NB4 (cell line): ENCODE measurements at regions not wholly inside any gene's neighbourhood (a gene's known extent, or its start where the extent isn't known, plus 50 kb on each side); places are given as distances from the start of the nearest gene placed in this dataset.
"Not testable (repeated sequence)": the region's sequence is repeated elsewhere in the genome, so short reads cannot be mapped to it uniquely, and the experiment has no call there.

Experiments used
- DNase-seq: peaks from one replicate; pipeline ENCODE4 v3.0.0; 2010; ENCODE audit warnings: low read depth
- H3K4me3 ChIP-seq: one replicate; pipeline ENCODE4 v1.5.1; 2011; ENCODE audit warnings: mild to moderate bottlenecking, low read depth, low read length, moderate library complexity
- MYC ChIP-seq: IDR thresholded peaks from 2 replicates; pipeline ENCODE4 v1.6.1; 2011; ENCODE audit warnings: low read depth, low read length
- POLR2A ChIP-seq: IDR thresholded peaks from 2 replicates; pipeline ENCODE4 v1.6.1; 2011; ENCODE audit warnings: mild to moderate bottlenecking; ENCODE audit not compliant: insufficient read length; ENCODE audit errors: extremely low read depth
- TF ChIP-seq, protein P1 (sequence below): IDR thresholded peaks from one replicate; pipeline ENCODE4 v1.5.1; 2012; ENCODE audit warnings: low read depth, low read length
- TF ChIP-seq, protein P2 (sequence below): IDR thresholded peaks from 2 replicates; pipeline ENCODE4 v1.6.1; 2011; ENCODE audit warnings: low read depth, low read length

DNA sequence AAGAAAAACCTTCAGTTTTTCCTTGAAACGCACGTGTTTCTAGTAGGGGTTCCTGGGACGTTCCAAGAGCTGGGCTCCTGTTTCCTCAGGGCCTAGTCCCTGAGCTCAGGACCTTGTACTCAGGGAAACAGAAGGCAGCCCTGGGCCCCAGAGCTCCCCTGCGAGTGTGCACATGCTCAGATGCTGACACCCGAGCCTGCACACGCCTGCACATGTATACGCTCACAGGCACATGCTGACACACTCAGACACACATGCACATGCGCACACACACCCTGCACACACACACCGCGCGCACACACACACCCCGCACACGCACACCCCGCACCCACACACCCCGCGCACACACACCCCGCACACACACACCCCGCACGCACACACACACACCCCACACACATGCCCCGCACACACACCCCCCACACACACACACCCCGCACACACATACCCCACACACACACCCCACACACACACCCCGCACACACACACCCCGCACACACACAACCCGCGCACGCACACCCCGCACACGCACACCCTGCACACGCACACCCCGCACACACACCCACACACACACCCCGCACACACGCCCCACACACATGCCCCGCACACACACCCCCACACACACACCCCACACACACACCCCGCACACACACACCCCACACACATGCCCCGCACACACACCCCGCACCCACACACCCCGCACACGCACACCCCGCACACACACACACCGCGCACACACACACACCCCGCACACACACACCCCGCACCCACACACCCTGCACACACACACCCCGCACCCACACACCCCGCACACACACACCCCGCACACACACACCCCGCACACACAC lies 52.2 kb downstream of the CALML3 start:
- H3K4me3 ChIP-seq, result no peak overlapping the region
- no peak for DNase-seq
- no peak for TF ChIP-seq POLR2A
- TF ChIP-seq MYC, result no peak
- TF ChIP-seq, protein P1, sequence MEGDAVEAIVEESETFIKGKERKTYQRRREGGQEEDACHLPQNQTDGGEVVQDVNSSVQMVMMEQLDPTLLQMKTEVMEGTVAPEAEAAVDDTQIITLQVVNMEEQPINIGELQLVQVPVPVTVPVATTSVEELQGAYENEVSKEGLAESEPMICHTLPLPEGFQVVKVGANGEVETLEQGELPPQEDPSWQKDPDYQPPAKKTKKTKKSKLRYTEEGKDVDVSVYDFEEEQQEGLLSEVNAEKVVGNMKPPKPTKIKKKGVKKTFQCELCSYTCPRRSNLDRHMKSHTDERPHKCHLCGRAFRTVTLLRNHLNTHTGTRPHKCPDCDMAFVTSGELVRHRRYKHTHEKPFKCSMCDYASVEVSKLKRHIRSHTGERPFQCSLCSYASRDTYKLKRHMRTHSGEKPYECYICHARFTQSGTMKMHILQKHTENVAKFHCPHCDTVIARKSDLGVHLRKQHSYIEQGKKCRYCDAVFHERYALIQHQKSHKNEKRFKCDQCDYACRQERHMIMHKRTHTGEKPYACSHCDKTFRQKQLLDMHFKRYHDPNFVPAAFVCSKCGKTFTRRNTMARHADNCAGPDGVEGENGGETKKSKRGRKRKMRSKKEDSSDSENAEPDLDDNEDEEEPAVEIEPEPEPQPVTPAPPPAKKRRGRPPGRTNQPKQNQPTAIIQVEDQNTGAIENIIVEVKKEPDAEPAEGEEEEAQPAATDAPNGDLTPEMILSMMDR, result no peak
- TF ChIP-seq, protein P2, sequence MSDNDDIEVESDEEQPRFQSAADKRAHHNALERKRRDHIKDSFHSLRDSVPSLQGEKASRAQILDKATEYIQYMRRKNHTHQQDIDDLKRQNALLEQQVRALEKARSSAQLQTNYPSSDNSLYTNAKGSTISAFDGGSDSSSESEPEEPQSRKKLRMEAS, result no peak

DNA sequence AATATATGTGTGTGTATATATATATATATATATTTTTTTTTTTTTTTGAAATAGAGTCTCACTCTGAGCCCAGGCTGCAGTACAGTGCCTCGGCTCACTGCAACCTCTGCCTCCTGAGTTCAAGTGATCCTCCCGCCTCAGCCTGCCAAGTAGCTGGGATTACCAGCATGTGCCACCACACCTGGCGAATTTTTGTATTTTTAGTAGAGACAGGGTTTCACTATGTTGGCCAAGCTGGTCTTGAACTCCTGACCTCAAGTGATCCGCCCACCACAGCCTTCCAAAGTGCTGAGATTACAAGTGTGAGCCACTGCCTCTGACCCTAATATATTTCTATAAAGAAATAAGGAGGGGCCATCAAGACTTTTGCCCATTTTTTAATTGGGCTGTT lies 55.3 kb downstream of the CALML3 start:
- not testable (repeated sequence) for DNase-seq, H3K4me3 ChIP-seq

DNA sequence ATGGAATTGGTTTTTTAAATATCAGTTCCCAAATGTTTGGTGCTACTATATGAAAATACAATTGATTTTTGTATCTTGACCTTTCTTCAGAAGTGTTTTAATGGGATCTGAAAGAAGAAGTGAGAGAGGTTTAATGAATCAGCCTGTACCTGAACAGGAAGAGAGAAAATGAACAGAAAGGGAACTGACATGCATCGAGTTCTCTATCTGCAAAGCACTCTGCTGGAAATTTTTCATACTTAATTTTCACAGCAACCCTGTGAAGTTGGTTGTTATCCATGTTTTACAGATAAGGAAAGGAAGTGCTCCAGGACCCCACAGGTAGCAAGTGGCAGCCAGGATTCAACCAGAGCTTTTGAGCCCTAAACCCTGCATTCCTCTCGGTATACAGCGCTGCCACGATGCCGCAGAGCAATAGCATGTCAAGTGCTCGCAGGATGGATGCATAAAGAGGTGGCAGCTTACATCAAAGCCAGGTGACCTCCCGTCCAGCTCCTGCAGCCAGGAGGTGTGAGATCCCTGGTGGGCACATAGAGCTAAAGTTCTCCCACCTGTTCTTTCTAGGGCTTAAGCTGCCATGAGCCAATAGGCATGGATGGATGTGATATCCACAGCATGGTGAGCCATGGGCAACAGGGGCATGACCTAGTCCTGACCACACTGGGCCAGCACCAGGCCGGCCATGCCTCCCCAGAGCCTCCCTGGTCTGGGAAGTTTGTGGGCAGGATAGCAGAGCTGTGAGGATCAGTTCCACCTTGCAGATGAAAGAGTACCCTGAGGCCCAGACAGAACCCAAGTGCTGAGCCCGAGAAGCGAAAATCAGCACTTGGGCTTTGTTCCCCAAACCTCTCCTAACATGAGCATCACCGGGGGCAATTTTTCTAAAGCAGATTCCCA lies 57.2 kb downstream of the CALML3 start:
- H3K4me3 ChIP-seq, result no peak overlapping the region
- DNase-seq, result no peak
- TF ChIP-seq POLR2A (no peak), MYC (no peak)
- TF ChIP-seq, protein P2, result no peak
- TF ChIP-seq, protein P1, result no peak

DNA sequence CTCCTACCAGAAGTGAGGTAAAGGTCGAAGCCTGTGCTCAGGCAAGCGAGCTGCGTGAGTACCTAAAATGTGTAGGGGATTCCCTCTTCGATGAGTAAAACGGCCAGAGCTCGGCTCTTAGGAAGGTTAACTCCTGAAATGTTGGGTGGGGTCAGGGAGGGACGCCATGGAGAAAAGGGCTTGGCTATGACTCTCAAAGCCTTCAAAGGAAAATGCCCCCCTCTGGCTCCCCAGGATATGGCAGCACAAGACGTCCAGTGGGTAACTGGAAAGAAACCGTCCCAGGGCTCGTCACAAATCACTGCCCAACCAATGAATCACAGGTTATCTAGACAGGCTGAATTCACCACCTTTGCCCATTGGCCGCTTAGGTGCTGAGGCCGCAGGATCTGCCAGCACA lies 58.0 kb downstream of the CALML3 start:
- H3K4me3 ChIP-seq, result no peak overlapping the region
- no peak for DNase-seq

DNA sequence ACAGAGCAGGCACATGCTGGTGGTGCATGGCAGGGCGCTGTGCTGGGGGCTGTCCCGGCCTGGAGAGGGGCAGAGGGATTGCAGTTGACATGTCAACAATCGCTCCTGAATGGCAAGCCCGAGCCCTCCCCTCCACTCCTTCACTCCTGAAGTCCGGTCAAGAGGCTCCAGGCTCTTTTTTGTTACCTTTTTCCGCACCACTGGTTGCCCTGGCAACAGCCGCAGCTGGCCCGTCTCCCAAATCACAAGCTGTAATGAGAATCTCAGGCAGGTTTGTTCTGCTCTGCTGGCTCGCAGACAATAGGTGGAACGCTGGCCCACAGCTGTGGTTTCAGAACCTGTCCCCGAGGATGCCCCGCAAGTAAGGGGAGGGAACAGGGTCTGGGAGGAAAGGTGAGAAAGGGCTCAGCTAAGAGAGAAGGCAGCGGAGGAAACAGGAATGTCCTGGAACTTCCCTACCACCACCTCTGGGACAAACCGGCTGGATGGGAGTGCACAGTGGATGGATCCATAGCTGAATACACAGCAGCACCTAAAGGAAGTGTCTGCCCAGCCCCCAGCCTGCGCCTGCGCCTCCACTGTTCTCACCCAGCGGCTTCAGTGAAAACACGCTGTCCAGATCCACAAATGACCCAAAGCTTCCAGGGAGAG lies 58.9 kb downstream of the CALML3 start:
- no peak overlapping the region for H3K4me3 ChIP-seq
- TF ChIP-seq, protein P1, result no peak
- TF ChIP-seq MYC, result no peak
- TF ChIP-seq, protein P2, result no peak
- no peak for TF ChIP-seq POLR2A
- no peak for DNase-seq

More for the DNA sequence above, 58.0 kb downstream of the CALML3 start:
- TF ChIP-seq, protein P2, result no peak
- TF ChIP-seq POLR2A (no peak), MYC (no peak)
- TF ChIP-seq, protein P1, result no peak
